ENCODE measurements at regions not wholly inside any gene's neighbourhood (a gene's known extent, or its start where the extent isn't known, plus 50 kb on each side); places are given as distances from the start of the nearest gene placed in this dataset.
A peak's percentile ranks its signal among the peaks of the same experiment; 100 is the strongest.

DNA sequence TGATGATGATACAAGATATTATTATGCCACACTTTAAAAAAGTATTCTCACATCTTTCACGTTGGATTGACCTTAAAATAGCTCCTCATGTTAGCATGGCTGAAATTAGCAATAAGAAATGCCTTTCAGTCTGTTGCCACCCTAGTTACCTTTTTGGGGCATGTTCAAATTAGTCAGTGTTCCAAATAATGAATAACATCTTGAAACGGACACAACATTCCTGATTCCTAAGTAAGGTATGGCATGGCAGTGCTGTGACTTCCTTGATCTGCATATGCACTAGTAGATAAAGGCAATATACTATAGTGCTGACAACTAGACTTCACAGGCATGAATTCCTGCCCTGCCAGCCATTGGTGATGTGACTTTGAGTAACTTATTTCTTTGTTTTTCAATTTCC lies 914.5 kb downstream of the METTL15 start:
- H3K27ac Mint-ChIP-seq (ENCODE audit: low read depth, unreplicated experiment) = no peak overlapping the region
- H3K36me3 Mint-ChIP-seq (ENCODE audit: insufficient read depth, unreplicated experiment) = no peaks in the 10 kb centered on the region
- no peaks in the 10 kb centered on the region for H3K27me3 Mint-ChIP-seq (ENCODE audit: insufficient read depth, unreplicated experiment)
- POLR2A ChIA-PET = no interaction called here
- DNase-seq (ENCODE audit: unreplicated experiment) = no peak
- TF ChIP-seq, protein P1, sequence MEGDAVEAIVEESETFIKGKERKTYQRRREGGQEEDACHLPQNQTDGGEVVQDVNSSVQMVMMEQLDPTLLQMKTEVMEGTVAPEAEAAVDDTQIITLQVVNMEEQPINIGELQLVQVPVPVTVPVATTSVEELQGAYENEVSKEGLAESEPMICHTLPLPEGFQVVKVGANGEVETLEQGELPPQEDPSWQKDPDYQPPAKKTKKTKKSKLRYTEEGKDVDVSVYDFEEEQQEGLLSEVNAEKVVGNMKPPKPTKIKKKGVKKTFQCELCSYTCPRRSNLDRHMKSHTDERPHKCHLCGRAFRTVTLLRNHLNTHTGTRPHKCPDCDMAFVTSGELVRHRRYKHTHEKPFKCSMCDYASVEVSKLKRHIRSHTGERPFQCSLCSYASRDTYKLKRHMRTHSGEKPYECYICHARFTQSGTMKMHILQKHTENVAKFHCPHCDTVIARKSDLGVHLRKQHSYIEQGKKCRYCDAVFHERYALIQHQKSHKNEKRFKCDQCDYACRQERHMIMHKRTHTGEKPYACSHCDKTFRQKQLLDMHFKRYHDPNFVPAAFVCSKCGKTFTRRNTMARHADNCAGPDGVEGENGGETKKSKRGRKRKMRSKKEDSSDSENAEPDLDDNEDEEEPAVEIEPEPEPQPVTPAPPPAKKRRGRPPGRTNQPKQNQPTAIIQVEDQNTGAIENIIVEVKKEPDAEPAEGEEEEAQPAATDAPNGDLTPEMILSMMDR (IDR thresholded peaks at IDR 0.05; ENCODE audit: unreplicated experiment) = no peak
- H3K9me3 Mint-ChIP-seq (ENCODE audit: unreplicated experiment) = peaks cover 10% of the 10 kb centered on the region
- CTCF ChIA-PET = interaction anchor here (0.6 kb wide), 1 partner anchor 531 kb away, joined by 6 read pairs; no protein-coding TSS in a partner anchor
- no peak overlapping the region for H3K4me3 Mint-ChIP-seq (ENCODE audit: unreplicated experiment)
- no TSS peak for BruUV-seq (replicated peaks)
- H3K4me1 Mint-ChIP-seq (ENCODE audit: insufficient read depth, unreplicated experiment) = peaks cover 11% of the 10 kb centered on the region
- intact Hi-C loops (cut with micrococcal nuclease) = loop anchor here (5.0 kb wide), 1 partner anchor 1320 kb away; the partner anchor contains the start of gene BDNF

GRCh38 chr11:29019960-29020683 lies 911.9 kb downstream of the METTL15 start:
- ChIA-PET CTCF (interaction anchor here (0.6 to 1.8 kb wide), 16 partner anchors 8 to 1321 kb away, joined by 3 to 7 read pairs (median 4); no protein-coding TSS in a partner anchor), POLR2A (interaction anchor here (0.7 to 1.1 kb wide), 2 partner anchors 10 to 1303 kb away, joined by 3 read pairs; no protein-coding TSS in a partner anchor)
- no peaks in the 10 kb centered on the region for H3K36me3 Mint-ChIP-seq (ENCODE audit: insufficient read depth, unreplicated experiment)
- no peaks in the 10 kb centered on the region for H3K27me3 Mint-ChIP-seq (ENCODE audit: insufficient read depth, unreplicated experiment)
- peak; percentile 52 for DNase-seq (ENCODE audit: unreplicated experiment)
- H3K9me3 Mint-ChIP-seq (ENCODE audit: unreplicated experiment) = peaks cover 10% of the 10 kb centered on the region
- no peak overlapping the region for H3K27ac Mint-ChIP-seq (ENCODE audit: low read depth, unreplicated experiment)
- H3K4me1 Mint-ChIP-seq (ENCODE audit: insufficient read depth, unreplicated experiment) = peaks cover 11% of the 10 kb centered on the region
- BruUV-seq (replicated peaks) = no TSS peak
- intact Hi-C loops (cut with micrococcal nuclease) = loop anchor here (5.0 kb wide), 2 partner anchors 137 to 1318 kb away; partner anchors contain the start of gene BDNF
- TF ChIP-seq, protein P1 (IDR thresholded peaks at IDR 0.05; ENCODE audit: unreplicated experiment) = peak; percentile 18
- no peak overlapping the region for H3K4me3 Mint-ChIP-seq (ENCODE audit: unreplicated experiment)

- Mint-ChIP-seq H3K36me3 (ENCODE audit: insufficient read depth, unreplicated experiment) (no peaks in the 10 kb centered on the region), H3K9me3 (ENCODE audit: unreplicated experiment) (peaks cover 10% of the 10 kb centered on the region), H3K27ac (ENCODE audit: low read depth, unreplicated experiment) (peak overlapping the region; percentile 80), H3K4me1 (ENCODE audit: insufficient read depth, unreplicated experiment) (peaks cover 11% of the 10 kb centered on the region), H3K27me3 (ENCODE audit: insufficient read depth, unreplicated experiment) (no peaks in the 10 kb centered on the region), H3K4me3 (ENCODE audit: unreplicated experiment) (no peak overlapping the region)
- no TSS peak for BruUV-seq (replicated peaks)
- POLR2A ChIA-PET = interaction anchor here (0.9 kb wide), 1 partner anchor 103 kb away, joined by 4 read pairs; no protein-coding TSS in a partner anchor
- TF ChIP-seq, protein P1 (IDR thresholded peaks at IDR 0.05; ENCODE audit: unreplicated experiment) = no peak
- CTCF ChIA-PET = interaction anchor here (0.6 to 1.4 kb wide), 5 partner anchors 117 to 310 kb away, joined by 3 to 6 read pairs (median 3); no protein-coding TSS in a partner anchor
- intact Hi-C loops (cut with micrococcal nuclease) = loop anchor here (5.0 kb wide), 1 partner anchor 139 kb away; no protein-coding TSS in a partner anchor
- DNase-seq (ENCODE audit: unreplicated experiment) = peak; percentile 76
Observed at GRCh38 chr11:29018631-29019030, 910.4 kb downstream of the METTL15 start.

GRCh38 chr11:29017941-29018340 lies 909.8 kb downstream of the METTL15 start:
- Mint-ChIP-seq H3K27ac (ENCODE audit: low read depth, unreplicated experiment) (no peak overlapping the region), H3K27me3 (ENCODE audit: insufficient read depth, unreplicated experiment) (no peaks in the 10 kb centered on the region)
- intact Hi-C loops (cut with micrococcal nuclease) = loop anchor here (5.0 kb wide), 1 partner anchor 139 kb away; no protein-coding TSS in a partner anchor

More at GRCh38 chr11:29017941-29018340, 909.8 kb downstream of the METTL15 start:
- Mint-ChIP-seq H3K4me3 (ENCODE audit: unreplicated experiment) (no peak overlapping the region), H3K4me1 (ENCODE audit: insufficient read depth, unreplicated experiment) (peaks cover 11% of the 10 kb centered on the region), H3K9me3 (ENCODE audit: unreplicated experiment) (peaks cover 10% of the 10 kb centered on the region), H3K36me3 (ENCODE audit: insufficient read depth, unreplicated experiment) (no peaks in the 10 kb centered on the region)
- no peak for DNase-seq (ENCODE audit: unreplicated experiment)
- CTCF ChIA-PET = interaction anchor here (0.6 to 1.2 kb wide), 2 partner anchors 141 to 311 kb away, joined by 5 to 6 read pairs; no protein-coding TSS in a partner anchor
- POLR2A ChIA-PET = no interaction called here
- no TSS peak for BruUV-seq (replicated peaks)
- TF ChIP-seq, protein P1 (IDR thresholded peaks at IDR 0.05; ENCODE audit: unreplicated experiment) = no peak
